ENCODE measurements at regions not wholly inside any gene's neighbourhood (a gene's known extent, or its start where the extent isn't known, plus 50 kb on each side); places are given as distances from the start of the nearest gene placed in this dataset.

- Histone ChIP-seq H3K9ac (ENCODE audit: low read depth, low read length) (no peak overlapping the region), H3K36me3 (ENCODE audit: control insufficient read depth, insufficient read depth, low read length) (no peaks in the 10 kb centered on the region), H3K27me3 (ENCODE audit: control insufficient read depth, insufficient read depth, low read length) (no peaks in the 10 kb centered on the region), H3K27ac (ENCODE audit: low read depth, low read length) (no peak overlapping the region), H3K9me3 (ENCODE audit: control insufficient read depth, insufficient read depth, low read length) (no peaks in the 10 kb centered on the region), H3K4me3 (ENCODE audit: low read depth, low read length) (no peak overlapping the region), H3K4me1 (ENCODE audit: control insufficient read depth, insufficient read depth, low read length) (no peaks in the 10 kb centered on the region)
These were observed 192.4 kb downstream of the ANXA1 start for GRCh38 chr9:73344060-73344459.

GRCh38 chr9:73347123-73347522, 195.5 kb downstream of the ANXA1 start:
- Histone ChIP-seq H3K4me1 (ENCODE audit: control insufficient read depth, insufficient read depth, low read length) (no peaks in the 10 kb centered on the region), H3K4me3 (ENCODE audit: low read depth, low read length) (no peak overlapping the region), H3K27ac (ENCODE audit: low read depth, low read length) (no peak overlapping the region), H3K36me3 (ENCODE audit: control insufficient read depth, insufficient read depth, low read length) (no peaks in the 10 kb centered on the region), H3K9ac (ENCODE audit: low read depth, low read length) (no peak overlapping the region), H3K27me3 (ENCODE audit: control insufficient read depth, insufficient read depth, low read length) (no peaks in the 10 kb centered on the region), H3K9me3 (ENCODE audit: control insufficient read depth, insufficient read depth, low read length) (no peaks in the 10 kb centered on the region)

- H3K36me3 ChIP-seq (ENCODE audit: control insufficient read depth, insufficient read depth, low read length): no peaks in the 10 kb centered on the region
- H3K9ac ChIP-seq (ENCODE audit: low read depth, low read length): no peak overlapping the region
- no peak overlapping the region for H3K4me3 ChIP-seq (ENCODE audit: low read depth, low read length)
- H3K9me3 ChIP-seq (ENCODE audit: control insufficient read depth, insufficient read depth, low read length): no peaks in the 10 kb centered on the region
- H3K27me3 ChIP-seq (ENCODE audit: control insufficient read depth, insufficient read depth, low read length): no peaks in the 10 kb centered on the region
- no peaks in the 10 kb centered on the region for H3K4me1 ChIP-seq (ENCODE audit: control insufficient read depth, insufficient read depth, low read length)
- no peak overlapping the region for H3K27ac ChIP-seq (ENCODE audit: low read depth, low read length)
These were observed 196.1 kb downstream of the ANXA1 start for GRCh38 chr9:73347720-73348119.

- Histone ChIP-seq H3K9me3 (ENCODE audit: control insufficient read depth, insufficient read depth, low read length) (no peaks in the 10 kb centered on the region), H3K4me1 (ENCODE audit: control insufficient read depth, insufficient read depth, low read length) (no peaks in the 10 kb centered on the region), H3K36me3 (ENCODE audit: control insufficient read depth, insufficient read depth, low read length) (no peaks in the 10 kb centered on the region), H3K9ac (ENCODE audit: low read depth, low read length) (no peak overlapping the region), H3K27ac (ENCODE audit: low read depth, low read length) (no peak overlapping the region), H3K4me3 (ENCODE audit: low read depth, low read length) (no peak overlapping the region), H3K27me3 (ENCODE audit: control insufficient read depth, insufficient read depth, low read length) (no peaks in the 10 kb centered on the region)
These were observed 196.8 kb downstream of the ANXA1 start for GRCh38 chr9:73348471-73348870.

- no peaks in the 10 kb centered on the region for H3K36me3 ChIP-seq (ENCODE audit: control insufficient read depth, insufficient read depth, low read length)
- H3K27ac ChIP-seq (ENCODE audit: low read depth, low read length): no peak overlapping the region
- no peak overlapping the region for H3K4me3 ChIP-seq (ENCODE audit: low read depth, low read length)
- no peak overlapping the region for H3K9ac ChIP-seq (ENCODE audit: low read depth, low read length)
- no peaks in the 10 kb centered on the region for H3K4me1 ChIP-seq (ENCODE audit: control insufficient read depth, insufficient read depth, low read length)
- no peaks in the 10 kb centered on the region for H3K27me3 ChIP-seq (ENCODE audit: control insufficient read depth, insufficient read depth, low read length)
- H3K9me3 ChIP-seq (ENCODE audit: control insufficient read depth, insufficient read depth, low read length): no peaks in the 10 kb centered on the region
These were observed 197.8 kb downstream of the ANXA1 start for GRCh38 chr9:73349476-73349875.

GRCh38 chr9:73357607-73358006, 205.9 kb downstream of the ANXA1 start:
- Histone ChIP-seq H3K27ac (ENCODE audit: low read depth, low read length) (no peak overlapping the region), H3K27me3 (ENCODE audit: control insufficient read depth, insufficient read depth, low read length) (no peaks in the 10 kb centered on the region), H3K9me3 (ENCODE audit: control insufficient read depth, insufficient read depth, low read length) (no peaks in the 10 kb centered on the region), H3K4me3 (ENCODE audit: low read depth, low read length) (no peak overlapping the region), H3K4me1 (ENCODE audit: control insufficient read depth, insufficient read depth, low read length) (no peaks in the 10 kb centered on the region), H3K36me3 (ENCODE audit: control insufficient read depth, insufficient read depth, low read length) (no peaks in the 10 kb centered on the region), H3K9ac (ENCODE audit: low read depth, low read length) (no peak overlapping the region)

GRCh38 chr9:73370053-73370452, 218.4 kb downstream of the ANXA1 start:
- Histone ChIP-seq H3K4me1 (ENCODE audit: control insufficient read depth, insufficient read depth, low read length) (no peaks in the 10 kb centered on the region), H3K9ac (ENCODE audit: low read depth, low read length) (no peak overlapping the region), H3K9me3 (ENCODE audit: control insufficient read depth, insufficient read depth, low read length) (no peaks in the 10 kb centered on the region), H3K4me3 (ENCODE audit: low read depth, low read length) (no peak overlapping the region), H3K27me3 (ENCODE audit: control insufficient read depth, insufficient read depth, low read length) (no peaks in the 10 kb centered on the region), H3K27ac (ENCODE audit: low read depth, low read length) (no peak overlapping the region), H3K36me3 (ENCODE audit: control insufficient read depth, insufficient read depth, low read length) (no peaks in the 10 kb centered on the region)

- no peaks in the 10 kb centered on the region for H3K9me3 ChIP-seq (ENCODE audit: control insufficient read depth, insufficient read depth, low read length)
- H3K27me3 ChIP-seq (ENCODE audit: control insufficient read depth, insufficient read depth, low read length): no peaks in the 10 kb centered on the region
- no peak overlapping the region for H3K27ac ChIP-seq (ENCODE audit: low read depth, low read length)
- no peak overlapping the region for H3K9ac ChIP-seq (ENCODE audit: low read depth, low read length)
- no peaks in the 10 kb centered on the region for H3K4me1 ChIP-seq (ENCODE audit: control insufficient read depth, insufficient read depth, low read length)
- H3K4me3 ChIP-seq (ENCODE audit: low read depth, low read length): no peak overlapping the region
- H3K36me3 ChIP-seq (ENCODE audit: control insufficient read depth, insufficient read depth, low read length): no peaks in the 10 kb centered on the region
These were observed 220.1 kb downstream of the ANXA1 start for GRCh38 chr9:73371801-73372200.

GRCh38 chr9:73380411-73380810, 228.7 kb downstream of the ANXA1 start:
- Histone ChIP-seq H3K27me3 (ENCODE audit: control insufficient read depth, insufficient read depth, low read length) (no peaks in the 10 kb centered on the region), H3K36me3 (ENCODE audit: control insufficient read depth, insufficient read depth, low read length) (no peaks in the 10 kb centered on the region), H3K9ac (ENCODE audit: low read depth, low read length) (no peak overlapping the region), H3K9me3 (ENCODE audit: control insufficient read depth, insufficient read depth, low read length) (no peaks in the 10 kb centered on the region), H3K4me3 (ENCODE audit: low read depth, low read length) (no peak overlapping the region), H3K4me1 (ENCODE audit: control insufficient read depth, insufficient read depth, low read length) (no peaks in the 10 kb centered on the region), H3K27ac (ENCODE audit: low read depth, low read length) (no peak overlapping the region)

- H3K4me1 ChIP-seq (ENCODE audit: control insufficient read depth, insufficient read depth, low read length): no peaks in the 10 kb centered on the region
- no peaks in the 10 kb centered on the region for H3K9me3 ChIP-seq (ENCODE audit: control insufficient read depth, insufficient read depth, low read length)
- H3K9ac ChIP-seq (ENCODE audit: low read depth, low read length): no peak overlapping the region
- no peak overlapping the region for H3K27ac ChIP-seq (ENCODE audit: low read depth, low read length)
- H3K27me3 ChIP-seq (ENCODE audit: control insufficient read depth, insufficient read depth, low read length): no peaks in the 10 kb centered on the region
- H3K4me3 ChIP-seq (ENCODE audit: low read depth, low read length): no peak overlapping the region
- H3K36me3 ChIP-seq (ENCODE audit: control insufficient read depth, insufficient read depth, low read length): no peaks in the 10 kb centered on the region
These were observed 250.7 kb downstream of the ANXA1 start for GRCh38 chr9:73402081-73403028.

- Histone ChIP-seq H3K4me1 (ENCODE audit: control insufficient read depth, insufficient read depth, low read length) (peaks cover 11% of the 10 kb centered on the region), H3K9ac (ENCODE audit: low read depth, low read length) (no peak overlapping the region), H3K27ac (ENCODE audit: low read depth, low read length) (peak overlapping the region; percentile 66), H3K4me3 (ENCODE audit: low read depth, low read length) (no peak overlapping the region), H3K36me3 (ENCODE audit: control insufficient read depth, insufficient read depth, low read length) (no peaks in the 10 kb centered on the region), H3K27me3 (ENCODE audit: control insufficient read depth, insufficient read depth, low read length) (no peaks in the 10 kb centered on the region), H3K9me3 (ENCODE audit: control insufficient read depth, insufficient read depth, low read length) (no peaks in the 10 kb centered on the region)
These were observed 259.8 kb downstream of the ANXA1 start for GRCh38 chr9:73411494-73411893.

Measured in HUES48 (cell line).